ENCODE measurements at regions not wholly inside any gene's neighbourhood (a gene's known extent, or its start where the extent isn't known, plus 50 kb on each side); places are given as distances from the start of the nearest gene placed in this dataset.

DNA sequence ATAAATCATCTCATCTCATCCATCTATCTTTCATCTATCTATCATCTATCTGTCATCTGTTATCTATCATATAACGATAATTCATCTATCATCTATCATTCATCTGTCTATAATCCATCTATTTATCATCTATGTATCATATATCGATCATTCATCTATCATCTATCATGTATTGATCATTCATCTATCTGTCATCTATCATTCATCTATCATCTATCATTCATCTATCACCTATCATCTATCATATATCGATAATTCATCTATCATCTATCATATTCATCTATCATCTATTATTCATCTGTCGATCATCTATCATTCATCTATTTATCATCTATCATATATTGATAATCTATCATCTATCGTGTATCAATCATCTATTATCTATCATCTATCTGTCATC, 100.4 kb upstream of the ZNF492 start:
- no peak overlapping the region for H2BK5ac ChIP-seq (ENCODE audit: insufficient read length, low read length)
- TF ChIP-seq, protein P1, sequence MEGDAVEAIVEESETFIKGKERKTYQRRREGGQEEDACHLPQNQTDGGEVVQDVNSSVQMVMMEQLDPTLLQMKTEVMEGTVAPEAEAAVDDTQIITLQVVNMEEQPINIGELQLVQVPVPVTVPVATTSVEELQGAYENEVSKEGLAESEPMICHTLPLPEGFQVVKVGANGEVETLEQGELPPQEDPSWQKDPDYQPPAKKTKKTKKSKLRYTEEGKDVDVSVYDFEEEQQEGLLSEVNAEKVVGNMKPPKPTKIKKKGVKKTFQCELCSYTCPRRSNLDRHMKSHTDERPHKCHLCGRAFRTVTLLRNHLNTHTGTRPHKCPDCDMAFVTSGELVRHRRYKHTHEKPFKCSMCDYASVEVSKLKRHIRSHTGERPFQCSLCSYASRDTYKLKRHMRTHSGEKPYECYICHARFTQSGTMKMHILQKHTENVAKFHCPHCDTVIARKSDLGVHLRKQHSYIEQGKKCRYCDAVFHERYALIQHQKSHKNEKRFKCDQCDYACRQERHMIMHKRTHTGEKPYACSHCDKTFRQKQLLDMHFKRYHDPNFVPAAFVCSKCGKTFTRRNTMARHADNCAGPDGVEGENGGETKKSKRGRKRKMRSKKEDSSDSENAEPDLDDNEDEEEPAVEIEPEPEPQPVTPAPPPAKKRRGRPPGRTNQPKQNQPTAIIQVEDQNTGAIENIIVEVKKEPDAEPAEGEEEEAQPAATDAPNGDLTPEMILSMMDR (conservative IDR thresholded peaks at IDR 0.05): no peak
- WGBS (ENCODE audit: extremely low coverage, insufficient read length, low lambda C conversion rate): 100% methylated on average over 5 of the region's 5 CpGs
- no peak overlapping the region for H2BK20ac ChIP-seq (ENCODE audit: low read depth, low read length, poor library complexity, severe bottlenecking)
- peaks cover 78 to 89% of the 10 kb centered on the region in 2 experiments for H3K9me3 Mint-ChIP-seq
- no peak overlapping the region for H3K56ac ChIP-seq (ENCODE audit: insufficient read length, low read depth, low read length)
- no peaks in the 10 kb centered on the region for H3K4me1 ChIP-seq (ENCODE audit: insufficient read depth, low read length)
- H3K27me3 ChIP-seq (ENCODE audit: insufficient read depth, low read length): no peaks in the 10 kb centered on the region
- H3K4me2 ChIP-seq (ENCODE audit: insufficient read depth, insufficient read length, low read length): no peak overlapping the region
- H2AFZ ChIP-seq (ENCODE audit: low read length): no peak overlapping the region
- no peak overlapping the region for H2AK5ac ChIP-seq (ENCODE audit: insufficient read length, low read length)
- H3K9me3 ChIP-seq (ENCODE audit: control insufficient read depth, low read depth, low read length): peaks cover 66% of the 10 kb centered on the region
- no peaks in the 10 kb centered on the region for H3K27me3 Mint-ChIP-seq (ENCODE audit: low read depth)
- H4K8ac ChIP-seq (replicated peaks; ENCODE audit: insufficient read length, low read depth, low read length): no peak overlapping the region
- H3K4me3 Mint-ChIP-seq: no peak overlapping the region
- H3K79me2 ChIP-seq (ENCODE audit: insufficient read depth, low read length): no peaks in the 10 kb centered on the region
- H4K20me1 ChIP-seq (ENCODE audit: control insufficient read depth, insufficient read depth, insufficient read length): no peaks in the 10 kb centered on the region
- DNase-seq: no peak
- no peak overlapping the region for H3K14ac ChIP-seq (ENCODE audit: insufficient read depth, low read length)
- no peak overlapping the region for H3T11ph ChIP-seq (ENCODE audit: low read length)
- no peak overlapping the region for H4K5ac ChIP-seq (ENCODE audit: insufficient read length, low read depth, low read length)
- H4K91ac ChIP-seq (ENCODE audit: insufficient read length, low read depth, low read length): no peak overlapping the region
- H3K4ac ChIP-seq (ENCODE audit: low read depth, low read length): no peak overlapping the region
- H3K79me1 ChIP-seq (ENCODE audit: insufficient read depth, low read depth, low read length, poor library complexity, severe bottlenecking): no peaks in the 10 kb centered on the region
- no peak overlapping the region for H3K18ac ChIP-seq (ENCODE audit: insufficient read length, low read depth, low read length)
- no peaks in the 10 kb centered on the region for H3K23me2 ChIP-seq (ENCODE audit: insufficient read length, low read depth, low read length, poor library complexity, severe bottlenecking)
- H3K9ac ChIP-seq (ENCODE audit: extremely low read depth, insufficient read length, low read length): no peak overlapping the region
- no peak overlapping the region for H2BK15ac ChIP-seq (ENCODE audit: low read depth, low read length)
- H3K36me3 Mint-ChIP-seq (ENCODE audit: insufficient read depth in 1 of 3, low read depth in 3 of 3): peaks cover 5 to 24% (median 15%) of the 10 kb centered on the region in 3 experiments; a peak in 6 of 7 replicates
- H2BK120ac ChIP-seq (ENCODE audit: low read depth, low read length, poor library complexity, severe bottlenecking): no peak overlapping the region
- H3K23ac ChIP-seq (ENCODE audit: insufficient read length, low read depth, low read length): no peak overlapping the region
- H3K27ac Mint-ChIP-seq: no peak overlapping the region
- no peak overlapping the region for H3K27ac ChIP-seq (ENCODE audit: insufficient read length, low read depth, low read length)
- no peaks in the 10 kb centered on the region for H3K4me1 Mint-ChIP-seq
- H2BK12ac ChIP-seq (ENCODE audit: insufficient read length, low read depth, low read length): no peak overlapping the region

Data from H9 (cell line).